DMS53 (cell line): ENCODE measurements at regions not wholly inside any gene's neighbourhood (a gene's known extent, or its start where the extent isn't known, plus 50 kb on each side); places are given as distances from the start of the nearest gene placed in this dataset.
A peak's percentile ranks its signal among the peaks of the same experiment; 100 is the strongest.

Source experiments
- DNase-seq: peaks from one replicate; lab custom pipeline; 2025; lab: John Stamatoyannopoulos, UW

GRCh38 chr10:123952099-123952498 lies 60.5 kb upstream of the CPXM2 start:
- DNase-seq: no peak

- no peak for DNase-seq
Observed at GRCh38 chr10:123948030-123948823, 56.6 kb upstream of the CPXM2 start.

GRCh38 chr10:123945325-123945920 lies 53.8 kb upstream of the CPXM2 start:
- DNase-seq: peak; percentile 14

- no peak for DNase-seq
Observed at GRCh38 chr10:123944661-123945060, 53.1 kb upstream of the CPXM2 start.

- DNase-seq: no peak
Observed at GRCh38 chr10:123943307-123943706, 51.7 kb upstream of the CPXM2 start.

GRCh38 chr10:123942114-123942861 lies 50.7 kb upstream of the CPXM2 start:
- no peak for DNase-seq
